Neural crest cell (in vitro differentiated cells): ENCODE measurements at regions not wholly inside any gene's neighbourhood (a gene's known extent, or its start where the extent isn't known, plus 50 kb on each side); places are given as distances from the start of the nearest gene placed in this dataset.

Source experiments
- DNase-seq: peaks from one replicate; pipeline ENCODE4 v3.0.0; 2021; ENCODE audit warnings: low read depth, mixed read lengths, low spot score
- H3K27ac Mint-ChIP-seq: one replicate; pipeline ENCODE4 v1.8.0; 2021; ENCODE audit warnings: mild to moderate bottlenecking, mixed read lengths; ENCODE audit not compliant: unreplicated experiment
- H3K27me3 Mint-ChIP-seq: 2 replicates; pipeline ENCODE4 v1.8.0; 2021; ENCODE audit warnings: low read depth, mild to moderate bottlenecking, mixed read lengths
- H3K36me3 Mint-ChIP-seq: 2 replicates; pipeline ENCODE4 v1.8.0; 2021; ENCODE audit warnings: low read depth, mild to moderate bottlenecking, mixed read lengths
- H3K4me1 Mint-ChIP-seq: 2 replicates; pipeline ENCODE4 v1.8.0; 2021; ENCODE audit warnings: mixed read lengths
- H3K4me3 Mint-ChIP-seq: one replicate; pipeline ENCODE4 v1.8.0; 2021; ENCODE audit warnings: mild to moderate bottlenecking, mixed read lengths
- H3K9me3 Mint-ChIP-seq: 2 replicates; pipeline ENCODE4 v1.8.0; 2021; ENCODE audit warnings: mixed read lengths
- CTCF ChIP-seq: fragments of 200-600 bp; sonication (generic); conservative IDR thresholded peaks from 2 replicates; pipeline ENCODE4 v1.5.0; 2021; ENCODE audit warnings: antibody characterized with exemption, mild to moderate bottlenecking

GRCh38 chr7:97480772-97481390 is 251.0 kb upstream of the TAC1 start:
- H3K36me3 Mint-ChIP-seq: no peaks in the 10 kb centered on the region
- H3K27me3 Mint-ChIP-seq: no peaks in the 10 kb centered on the region
- TF ChIP-seq CTCF: no peak
- H3K4me1 Mint-ChIP-seq: peaks cover 15% of the 10 kb centered on the region
- no peak for DNase-seq
- H3K9me3 Mint-ChIP-seq: peaks cover 3% of the 10 kb centered on the region
- no peak overlapping the region for H3K4me3 Mint-ChIP-seq
- H3K27ac Mint-ChIP-seq: no peak overlapping the region

- H3K36me3 Mint-ChIP-seq: no peaks in the 10 kb centered on the region
- H3K4me3 Mint-ChIP-seq: no peak overlapping the region
- H3K9me3 Mint-ChIP-seq: peaks cover 3% of the 10 kb centered on the region
- H3K27me3 Mint-ChIP-seq: peaks cover 3% of the 10 kb centered on the region
- H3K27ac Mint-ChIP-seq: no peak overlapping the region
- no peak for TF ChIP-seq CTCF
- peaks cover 5% of the 10 kb centered on the region for H3K4me1 Mint-ChIP-seq
- no peak for DNase-seq
Observed at GRCh38 chr7:97495487-97495886, 236.4 kb upstream of the TAC1 start.

GRCh38 chr7:97499204-97499603 is 232.7 kb upstream of the TAC1 start:
- H3K36me3 Mint-ChIP-seq: no peaks in the 10 kb centered on the region
- H3K4me3 Mint-ChIP-seq: no peak overlapping the region
- no peaks in the 10 kb centered on the region for H3K9me3 Mint-ChIP-seq
- DNase-seq: peak; percentile 8
- H3K27me3 Mint-ChIP-seq: peaks cover 3% of the 10 kb centered on the region
- no peaks in the 10 kb centered on the region for H3K4me1 Mint-ChIP-seq
- TF ChIP-seq CTCF: peak; percentile 69
- no peak overlapping the region for H3K27ac Mint-ChIP-seq

GRCh38 chr7:97503367-97504094 is 228.4 kb upstream of the TAC1 start:
- TF ChIP-seq CTCF: no peak
- Mint-ChIP-seq H3K27me3 (no peaks in the 10 kb centered on the region), H3K36me3 (no peaks in the 10 kb centered on the region), H3K27ac (no peak overlapping the region), H3K4me3 (no peak overlapping the region), H3K4me1 (no peaks in the 10 kb centered on the region), H3K9me3 (no peaks in the 10 kb centered on the region)
- DNase-seq: no peak

- Mint-ChIP-seq H3K9me3 (no peaks in the 10 kb centered on the region), H3K27ac (no peak overlapping the region), H3K27me3 (no peaks in the 10 kb centered on the region), H3K36me3 (no peaks in the 10 kb centered on the region), H3K4me3 (no peak overlapping the region), H3K4me1 (no peaks in the 10 kb centered on the region)
- no peak for TF ChIP-seq CTCF
- DNase-seq: no peak
Observed at GRCh38 chr7:97506728-97507127, 225.2 kb upstream of the TAC1 start.
